GM12873 (cell line): ENCODE measurements at regions not wholly inside any gene's neighbourhood (a gene's known extent, or its start where the extent isn't known, plus 50 kb on each side); places are given as distances from the start of the nearest gene placed in this dataset.

ENCODE experiments used
- TF ChIP-seq, protein P1 (sequence below): IDR thresholded peaks from 2 replicates; pipeline ENCODE4 v1.5.1; 2012; ENCODE audit warnings: low read depth, mild to moderate bottlenecking, moderate library complexity, low read length, control low read depth; ENCODE audit not compliant: insufficient read depth; ENCODE audit errors: missing control alignments

DNA sequence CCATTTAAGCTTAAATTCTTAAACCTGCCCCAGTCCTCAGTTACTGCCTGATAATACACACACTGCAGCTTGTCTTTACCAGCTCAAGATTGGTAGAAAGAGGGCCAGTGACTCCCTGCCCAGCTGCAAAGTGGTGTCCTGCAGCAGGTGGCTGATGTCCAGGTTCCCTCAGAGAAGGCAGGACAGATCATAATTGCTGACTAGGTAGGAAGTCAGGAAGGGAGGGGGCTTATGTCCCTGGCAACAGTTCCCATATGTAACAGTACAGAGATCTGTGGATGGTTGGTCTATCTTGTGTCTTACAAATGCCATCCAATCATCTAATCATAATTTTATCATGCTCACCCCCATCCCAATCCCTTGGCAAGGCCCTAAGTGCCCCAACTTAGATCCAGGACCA lies 492.1 kb upstream of the PPP2R3A start:
- TF ChIP-seq, protein P1, sequence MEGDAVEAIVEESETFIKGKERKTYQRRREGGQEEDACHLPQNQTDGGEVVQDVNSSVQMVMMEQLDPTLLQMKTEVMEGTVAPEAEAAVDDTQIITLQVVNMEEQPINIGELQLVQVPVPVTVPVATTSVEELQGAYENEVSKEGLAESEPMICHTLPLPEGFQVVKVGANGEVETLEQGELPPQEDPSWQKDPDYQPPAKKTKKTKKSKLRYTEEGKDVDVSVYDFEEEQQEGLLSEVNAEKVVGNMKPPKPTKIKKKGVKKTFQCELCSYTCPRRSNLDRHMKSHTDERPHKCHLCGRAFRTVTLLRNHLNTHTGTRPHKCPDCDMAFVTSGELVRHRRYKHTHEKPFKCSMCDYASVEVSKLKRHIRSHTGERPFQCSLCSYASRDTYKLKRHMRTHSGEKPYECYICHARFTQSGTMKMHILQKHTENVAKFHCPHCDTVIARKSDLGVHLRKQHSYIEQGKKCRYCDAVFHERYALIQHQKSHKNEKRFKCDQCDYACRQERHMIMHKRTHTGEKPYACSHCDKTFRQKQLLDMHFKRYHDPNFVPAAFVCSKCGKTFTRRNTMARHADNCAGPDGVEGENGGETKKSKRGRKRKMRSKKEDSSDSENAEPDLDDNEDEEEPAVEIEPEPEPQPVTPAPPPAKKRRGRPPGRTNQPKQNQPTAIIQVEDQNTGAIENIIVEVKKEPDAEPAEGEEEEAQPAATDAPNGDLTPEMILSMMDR, result no peak

GRCh38 chr3:135487261-135487660 lies 478.3 kb upstream of the PPP2R3A start:
- TF ChIP-seq, protein P1, result no peak

DNA sequence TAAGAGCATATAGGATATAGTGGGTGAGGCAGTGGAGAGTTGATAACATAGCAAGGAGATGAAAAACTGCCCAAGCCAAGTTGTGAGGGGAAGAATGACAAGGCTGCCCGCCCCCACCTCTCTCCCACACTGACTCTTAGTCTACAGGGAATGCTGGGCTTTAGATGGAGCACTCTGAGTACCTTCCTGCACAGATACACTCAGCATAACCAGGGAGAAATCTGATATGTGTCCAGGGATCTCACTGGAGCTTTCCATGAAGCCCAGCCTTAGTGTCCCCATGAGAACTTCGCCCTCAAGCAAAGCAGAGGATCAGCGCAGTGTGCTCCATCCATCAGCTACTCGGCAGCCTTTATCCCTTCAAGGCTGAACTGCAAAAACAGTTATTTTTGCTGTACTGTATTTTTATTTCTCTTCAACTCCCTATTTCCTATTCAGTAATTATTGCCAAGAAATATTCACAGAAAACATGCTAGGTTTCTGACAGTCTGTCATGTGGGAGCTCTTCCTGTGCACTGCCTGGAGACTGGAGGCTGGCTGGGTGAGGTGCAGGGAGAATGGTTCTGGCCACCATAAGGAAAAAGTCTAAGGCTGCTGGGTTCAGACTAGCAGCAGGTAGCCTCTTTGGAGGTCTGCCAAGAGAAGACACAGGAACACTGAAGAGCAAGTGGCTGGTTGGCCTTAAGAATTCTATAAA lies 475.2 kb upstream of the PPP2R3A start:
- TF ChIP-seq, protein P1, result no peak

- TF ChIP-seq, protein P1, result no peak
Observed at GRCh38 chr3:135491491-135492205, 473.9 kb upstream of the PPP2R3A start.

- TF ChIP-seq, protein P1, result no peak
Observed at GRCh38 chr3:135495891-135496290, 469.6 kb upstream of the PPP2R3A start.

DNA sequence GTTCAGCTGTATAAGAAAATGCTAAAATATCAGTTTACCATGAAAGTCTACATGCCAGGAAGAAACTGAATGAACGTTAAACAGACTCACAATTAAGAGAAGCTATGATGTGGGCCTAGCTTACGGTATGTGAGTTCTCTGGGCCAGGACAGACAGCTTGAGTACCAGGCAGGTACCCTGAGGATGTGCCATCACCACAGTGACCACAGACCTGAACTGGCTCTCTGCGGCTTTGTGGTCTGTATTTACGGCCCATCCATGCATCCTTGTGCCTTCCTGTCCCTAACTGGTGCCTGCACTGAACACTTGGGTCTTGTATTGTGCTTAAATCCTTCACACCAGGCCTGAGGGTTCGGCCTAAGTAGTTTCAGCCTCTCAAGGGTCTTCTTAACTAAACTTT lies 467.5 kb upstream of the PPP2R3A start:
- TF ChIP-seq, protein P1, result no peak

DNA sequence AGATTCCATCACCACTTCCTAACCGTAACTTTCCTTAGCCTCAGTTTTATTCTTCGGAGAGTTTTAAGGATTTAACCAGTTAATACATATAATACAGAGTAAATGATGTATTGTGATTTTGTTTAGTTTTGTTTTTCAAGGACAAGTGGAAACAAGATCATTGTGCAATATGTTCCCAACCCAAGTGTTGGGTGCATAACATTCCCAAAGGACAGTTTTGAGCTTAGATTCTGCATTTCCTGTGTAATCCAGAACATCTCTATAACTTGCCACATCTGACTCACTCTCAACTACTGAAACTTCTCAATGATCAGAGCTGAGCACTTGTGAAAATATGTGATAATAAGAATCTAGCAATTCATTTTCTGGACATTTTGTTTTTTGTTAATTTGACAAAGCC lies 466.1 kb upstream of the PPP2R3A start:
- TF ChIP-seq, protein P1, result no peak
